Heart right ventricle (tissue), 16 donors: ENCODE measurements at regions not wholly inside any gene's neighbourhood (a gene's known extent, or its start where the extent isn't known, plus 50 kb on each side); places are given as distances from the start of the nearest gene placed in this dataset.

ENCODE experiments used
- ATAC-seq, 8 donors: fragments of 200-7000 bp; cut with Tn5 transposase; one replicate each; pipeline ENCODE4 v1.9.1; 2020; ENCODE audit warnings: mild to moderate bottlenecking in 8 of 8, moderate library complexity in 8 of 8, moderate number of reproducible peaks in 1 of 8
- DNase-seq, 2 donors: peaks; one replicate each; pipeline ENCODE4 v3.0.0-alpha.2; 2020
- H3K27ac ChIP-seq, 10 donors: fragments of 200-600 bp; sonication (generic) in 2 of 10; one replicate each; pipeline versions ENCODE4 v1.5.0 to v1.8.0; 2020 to 2022; ENCODE audit warnings: mild to moderate bottlenecking in 3 of 10
- H3K27me3 ChIP-seq, 7 donors: fragments of 200-600 bp; one replicate each; pipeline ENCODE4 v1.8.0; 2021 to 2022; ENCODE audit warnings: mild to moderate bottlenecking in 2 of 7
- H3K36me3 ChIP-seq, 9 donors: fragments of 200-600 bp; sonication (generic) in 1 of 9; one replicate each; pipeline versions ENCODE4 v1.5.0 to v1.8.0; 2020 to 2022; ENCODE audit warnings: mild to moderate bottlenecking in 2 of 9
- H3K4me1 ChIP-seq, 9 donors: fragments of 200-600 bp; sonication (generic) in 1 of 9; one replicate each; pipeline versions ENCODE4 v1.5.0 to v1.8.0; 2020 to 2022; ENCODE audit warnings: mild to moderate bottlenecking in 4 of 9
- H3K4me3 ChIP-seq, 10 donors: fragments of 200-600 bp; sonication (generic) in 2 of 10; one replicate each; pipeline versions ENCODE4 v1.5.0 to v1.8.0; 2020 to 2022; ENCODE audit warnings: mild to moderate bottlenecking in 7 of 10, moderate library complexity in 2 of 10
- H3K9me3 ChIP-seq, 11 donors: fragments of 200-600 bp in 10 of 11; sonication (generic) in 2 of 11; one replicate each; pipeline versions ENCODE4 v1.5.0 to v1.8.0; 2013 to 2022; ENCODE audit warnings: mild to moderate bottlenecking in 2 of 11, control low read depth in 1 of 11, moderate library complexity in 1 of 11
- CTCF ChIP-seq, 9 donors: fragments of 200-600 bp; sonication (generic) in 2 of 9; IDR thresholded peaks; one replicate each; pipeline versions ENCODE4 v1.5.0 to v1.8.0; 2021 to 2022; ENCODE audit warnings: antibody characterized with exemption in 9 of 9, mild to moderate bottlenecking in 5 of 9, moderate library complexity in 1 of 9
- WGBS, 2 donors: extraction: QIAGEN DNeasy Blood & Tissue Kit; methylation state at CpG; one replicate each; pipeline ENCODE4 v1.1.7; 2013; ENCODE audit warnings: inconsistent platforms in 1 of 2; 5-methylcytosine and 5-hydroxymethylcytosine counted together
- intact Hi-C, 10 donors: fragments of 100-400 bp; cut with DNase I; formaldehyde crosslinking; loops; one replicate each; pipeline versions ENCODE4 v1.11.1 to v1.14.2; 2022
- donor health status: Arrhythmogenic right ventricular cardiomyopathy.
- donor health status: ischemic (EF 13 %, LVEDD 7.1; RV severe dilation, severe dysfunction).
- donor health status: healthy with polysubstance abuse.
- donor health status: DM: no; HTN: yes; CAD: no.
- donor health status: DM: no; HTN: no; CAD: no.
- donor health status: ischemic (EF 25% LVEDD 6.9; RV normal size, moderate dysfunction).
- donor health status: ischemic (EF 25% LVEDD 5.7; RV mildly dilated, moderate dysfunction).
- donor health status: healthy.
- donor health status: DM: yes; HTN: yes; CAD: no.
- donor health status: Ischemic cardiomyopathy.
- donor health status: ischemic (EF 35%, LVEDD 5.7; RV mildly dilated, moderate dysfunction).
- donor health status: nonischemic (EF 11% LVEDD 7.7; RV severe dilation, severe dysfunction).
- donor health status: DM: yes; HTN: yes; CAD: no.
- donor health status: PGD.
- donor health status: ischemic (EF 29% LVEDD 5.4; RV normal size, mild dysfunction).
- donor health status: nonischemic (EF 23%, LVEDD 6.1; RV moderate dilation, normal function).

- no peak for DNase-seq
- no peaks in the 10 kb centered on the region for H3K4me1 ChIP-seq
- no peak for TF ChIP-seq CTCF (IDR thresholded peaks at IDR 0.05)
- no peak for ATAC-seq
- no peak overlapping the region for H3K4me3 ChIP-seq
- H3K9me3 ChIP-seq, result no peaks in the 10 kb centered on the region
- H3K27ac ChIP-seq, result no peak overlapping the region
- intact Hi-C loops, result no loop called here
- no peaks in the 10 kb centered on the region for H3K36me3 ChIP-seq
- WGBS, 2 donors, result 89 to 93% methylated on average over 1 of the region's 1 CpG
- no peaks in the 10 kb centered on the region for H3K27me3 ChIP-seq
Observed at GRCh38 chr1:173287785-173288184, 80.7 kb upstream of the TNFSF4 start.

GRCh38 chr1:173293756-173294155 is 86.6 kb upstream of the TNFSF4 start:
- Histone ChIP-seq H3K27me3 (no peaks in the 10 kb centered on the region), H3K4me1 (peaks cover 0 to 18% (median 0%) of the 10 kb centered on the region in 9 donors), H3K36me3 (no peaks in the 10 kb centered on the region), H3K4me3 (no peak overlapping the region), H3K27ac (no peak overlapping the region), H3K9me3 (no peaks in the 10 kb centered on the region)
- TF ChIP-seq CTCF (IDR thresholded peaks at IDR 0.05), result no peak
- DNase-seq (no peak), ATAC-seq (no peak)
- intact Hi-C loops, result no loop called here
- 88 to 92% methylated on average over 1 of the region's 1 CpG for WGBS, 2 donors

GRCh38 chr1:173294843-173295242 is 87.7 kb upstream of the TNFSF4 start:
- Histone ChIP-seq H3K9me3 (no peaks in the 10 kb centered on the region), H3K27ac (no peak overlapping the region), H3K4me1 (peaks cover 0 to 18% (median 0%) of the 10 kb centered on the region in 9 donors), H3K36me3 (no peaks in the 10 kb centered on the region), H3K4me3 (no peak overlapping the region), H3K27me3 (no peaks in the 10 kb centered on the region)
- TF ChIP-seq CTCF (IDR thresholded peaks at IDR 0.05), result no peak
- no peak for ATAC-seq
- WGBS, 2 donors, result 78 to 81% methylated on average over 2 of the region's 2 CpGs
- intact Hi-C loops, result no loop called here
- no peak for DNase-seq

- Histone ChIP-seq H3K4me1 (peaks cover 0 to 19% (median 0%) of the 10 kb centered on the region in 9 donors), H3K9me3 (no peaks in the 10 kb centered on the region), H3K36me3 (no peaks in the 10 kb centered on the region), H3K4me3 (no peak overlapping the region), H3K27me3 (no peaks in the 10 kb centered on the region), H3K27ac (no peak overlapping the region)
- 56 to 69% methylated on average over 1 of the region's 1 CpG for WGBS, 2 donors
- ATAC-seq, result no peak
- intact Hi-C loops, result no loop called here
- DNase-seq, result no peak
- no peak for TF ChIP-seq CTCF (IDR thresholded peaks at IDR 0.05)
Observed at GRCh38 chr1:173295391-173295790, 88.3 kb upstream of the TNFSF4 start.
